Activated CD4-positive, CD25-positive, alpha-beta regulatory T cell treated with anti-CD3 and anti-CD28 coated beads, Interleukin-2, amount 50 U/mL, for 24 hours (primary cell): ENCODE measurements at regions not wholly inside any gene's neighbourhood (a gene's known extent, or its start where the extent isn't known, plus 50 kb on each side); places are given as distances from the start of the nearest gene placed in this dataset.

ENCODE experiments used
- ATAC-seq, 2 donors: fragments of 150-1000 bp; cut with Tn5 transposase; one replicate each; pipeline ENCODE4 v1.10.0; 2021; ENCODE audit warnings: mild to moderate bottlenecking in 1 of 2, moderate library complexity in 1 of 2

- ATAC-seq, result no peak
Measured at GRCh38 chr6:23177806-23178205, 608.4 kb downstream of the HDGFL1 start.

GRCh38 chr6:23179994-23180393, 610.6 kb downstream of the HDGFL1 start:
- no peak for ATAC-seq

GRCh38 chr6:23180504-23181293, 611.3 kb downstream of the HDGFL1 start:
- no peak for ATAC-seq

- no peak for ATAC-seq
Measured at GRCh38 chr6:23181356-23182110, 612.2 kb downstream of the HDGFL1 start.

GRCh38 chr6:23183846-23184245, 614.5 kb downstream of the HDGFL1 start:
- no peak for ATAC-seq

GRCh38 chr6:23184351-23184750, 615.0 kb downstream of the HDGFL1 start:
- ATAC-seq, result no peak

- ATAC-seq, result no peak
Measured at GRCh38 chr6:23195487-23195886, 626.1 kb downstream of the HDGFL1 start.

GRCh38 chr6:23199541-23199940, 630.2 kb downstream of the HDGFL1 start:
- no peak for ATAC-seq

- ATAC-seq, result no peak
Measured at GRCh38 chr6:23200946-23201345, 631.6 kb downstream of the HDGFL1 start.

- ATAC-seq, result no peak
Measured at GRCh38 chr6:23202207-23202606, 632.8 kb downstream of the HDGFL1 start.

GRCh38 chr6:23212398-23212797, 643.0 kb downstream of the HDGFL1 start:
- no peak for ATAC-seq

GRCh38 chr6:23213193-23213592, 643.8 kb downstream of the HDGFL1 start:
- ATAC-seq, result no peak

GRCh38 chr6:23213651-23214050, 644.3 kb downstream of the HDGFL1 start:
- ATAC-seq, result no peak

GRCh38 chr6:23218751-23219150, 649.4 kb downstream of the HDGFL1 start:
- ATAC-seq, result no peak

GRCh38 chr6:23222724-23223123, 653.4 kb downstream of the HDGFL1 start:
- ATAC-seq, result no peak

- ATAC-seq, result no peak
Measured at GRCh38 chr6:23224540-23224939, 655.2 kb downstream of the HDGFL1 start.

GRCh38 chr6:23228439-23229024, 659.2 kb downstream of the HDGFL1 start:
- ATAC-seq, result no peak

GRCh38 chr6:23243854-23244253, 674.5 kb downstream of the HDGFL1 start:
- no peak for ATAC-seq

- no peak for ATAC-seq
Measured at GRCh38 chr6:23244300-23244699, 674.9 kb downstream of the HDGFL1 start.

- no peak for ATAC-seq
Measured at GRCh38 chr6:23245572-23245971, 676.2 kb downstream of the HDGFL1 start.

GRCh38 chr6:23246896-23247295, 677.5 kb downstream of the HDGFL1 start:
- ATAC-seq, result no peak

GRCh38 chr6:23250556-23250955, 681.2 kb downstream of the HDGFL1 start:
- ATAC-seq, result no peak

GRCh38 chr6:23262864-23263263, 693.5 kb downstream of the HDGFL1 start:
- ATAC-seq, result no peak

- no peak for ATAC-seq
Measured at GRCh38 chr6:23265270-23265669, 695.9 kb downstream of the HDGFL1 start.
